Liver (tissue), 8 donors: ENCODE measurements at regions not wholly inside any gene's neighbourhood (a gene's known extent, or its start where the extent isn't known, plus 50 kb on each side); places are given as distances from the start of the nearest gene placed in this dataset.

ENCODE experiments used
- DNase-seq: peaks from one replicate; pipeline ENCODE4 v3.0.0-alpha.2; 2017; ENCODE audit warnings: low spot score
- H3K27ac ChIP-seq, 2 donors: one replicate each; pipeline ENCODE4 v1.7.0; 2013; ENCODE audit warnings: inconsistent platforms in 2 of 2, low read length in 2 of 2, control low read depth in 1 of 2, low read depth in 1 of 2, mild to moderate bottlenecking in 1 of 2
- H3K27me3 ChIP-seq, 4 donors: one replicate each; pipeline versions ENCODE4 v1.6.1 to v1.7.0; 2013; ENCODE audit warnings: low read length in 3 of 4, inconsistent platforms in 1 of 4, mild to moderate bottlenecking in 1 of 4, moderate library complexity in 1 of 4; ENCODE audit not compliant: control insufficient read depth in 4 of 4, insufficient read depth in 4 of 4
- H3K36me3 ChIP-seq, 4 donors: one replicate each; pipeline versions ENCODE4 v1.6.1 to v1.7.0; 2013; ENCODE audit warnings: low read length in 3 of 4, mild to moderate bottlenecking in 3 of 4, low read depth in 1 of 4, moderate library complexity in 1 of 4; ENCODE audit not compliant: control insufficient read depth in 4 of 4, insufficient read depth in 3 of 4
- H3K4me1 ChIP-seq, 4 donors: one replicate each; pipeline versions ENCODE4 v1.6.1 to v1.7.0; 2013; ENCODE audit warnings: low read length in 3 of 4, mild to moderate bottlenecking in 3 of 4, moderate library complexity in 1 of 4; ENCODE audit not compliant: control insufficient read depth in 4 of 4, insufficient read depth in 4 of 4
- H3K4me3 ChIP-seq, 3 donors: one replicate each; pipeline versions ENCODE4 v1.6.1 to v1.7.0; 2013; ENCODE audit warnings: low read length in 3 of 3, control low read depth in 1 of 3, low read depth in 1 of 3, mild to moderate bottlenecking in 1 of 3
- H3K9ac ChIP-seq, 2 donors: one replicate each; pipeline ENCODE4 v1.7.0; 2013; ENCODE audit warnings: low read length in 2 of 2, mild to moderate bottlenecking in 2 of 2, moderate library complexity in 2 of 2, control low read depth in 1 of 2, low read depth in 1 of 2
- H3K9me3 ChIP-seq, 4 donors: one replicate each; pipeline versions ENCODE4 v1.6.1 to v1.7.0; 2013; ENCODE audit warnings: low read length in 3 of 4; ENCODE audit not compliant: control insufficient read depth in 4 of 4
- EGR1 ChIP-seq, 2 donors: IDR thresholded peaks; 2 replicates each; pipeline ENCODE4 v1.6.1; 2016 to 2018; ENCODE audit warnings: antibody characterized with exemption in 2 of 2, low read depth in 2 of 2
- FOXA1 ChIP-seq: IDR thresholded peaks from 2 replicates; pipeline ENCODE4 v1.6.1; 2016; ENCODE audit warnings: antibody characterized with exemption
- FOXA2 ChIP-seq: IDR thresholded peaks from 2 replicates; pipeline ENCODE4 v1.6.1; 2016; ENCODE audit warnings: antibody characterized with exemption
- GABPA ChIP-seq, 2 donors: IDR thresholded peaks in 1 of 2; conservative IDR thresholded peaks in 1 of 2; 2 replicates each; pipeline ENCODE4 v1.6.1; 2016; ENCODE audit warnings: antibody characterized with exemption in 2 of 2, mild to moderate bottlenecking in 1 of 2, moderate library complexity in 1 of 2
- HNF4A ChIP-seq, 2 donors: conservative IDR thresholded peaks; 2 replicates each; pipeline ENCODE4 v1.6.1; 2016; ENCODE audit warnings: antibody characterized with exemption in 2 of 2, mild to moderate bottlenecking in 2 of 2
- HNF4G ChIP-seq: IDR thresholded peaks from 2 replicates; pipeline ENCODE4 v1.6.1; 2016; ENCODE audit warnings: antibody characterized with exemption
- JUND ChIP-seq, 2 donors: IDR thresholded peaks; 2 replicates each; pipeline ENCODE4 v1.6.1; 2016; ENCODE audit warnings: antibody characterized with exemption in 2 of 2
- NR2F2 ChIP-seq: IDR thresholded peaks from 2 replicates; pipeline ENCODE4 v1.6.1; 2016; ENCODE audit warnings: antibody characterized with exemption
- RAD21 ChIP-seq, 2 donors: IDR thresholded peaks; 2 replicates each; pipeline ENCODE4 v1.6.1; 2016; ENCODE audit warnings: antibody characterized with exemption in 2 of 2, mild to moderate bottlenecking in 2 of 2
- RXRA ChIP-seq, 2 donors: IDR thresholded peaks; 2 replicates each; pipeline ENCODE4 v1.6.1; 2017 to 2018; ENCODE audit warnings: antibody characterized with exemption in 2 of 2, mild to moderate bottlenecking in 1 of 2
- SP1 ChIP-seq: IDR thresholded peaks from 2 replicates; pipeline ENCODE4 v1.6.1; 2018; ENCODE audit warnings: antibody characterized with exemption, mild to moderate bottlenecking
- TAF1 ChIP-seq: conservative IDR thresholded peaks from 2 replicates; pipeline ENCODE4 v1.6.1; 2016; ENCODE audit warnings: antibody characterized with exemption, mild to moderate bottlenecking
- YY1 ChIP-seq: IDR thresholded peaks from 2 replicates; pipeline ENCODE4 v1.6.1; 2016; ENCODE audit warnings: antibody characterized with exemption, mild to moderate bottlenecking
- WGBS: extraction: QIAGEN DNeasy Blood & Tissue Kit; methylation state at CpG from one replicate; pipeline ENCODE4 v1.1.7; 2013; 5-methylcytosine and 5-hydroxymethylcytosine counted together
- TF ChIP-seq, protein P1 (sequence below): IDR thresholded peaks from 2 replicates; pipeline ENCODE4 v1.6.1; 2016; ENCODE audit warnings: antibody characterized with exemption
- TF ChIP-seq, protein P2 (sequence below): IDR thresholded peaks from 2 replicates; pipeline ENCODE4 v1.6.1; 2016; ENCODE audit warnings: antibody characterized with exemption, mild to moderate bottlenecking
- TF ChIP-seq, protein P3 (sequence below): fragments of 150-350 bp; IDR thresholded peaks from 2 replicates; pipeline ENCODE4 v1.5.1; 2017; ENCODE audit warnings: improper control_type of control experiment, low read depth, low read length; ENCODE audit not compliant: missing input control
- TF ChIP-seq, protein P4 (sequence below): IDR thresholded peaks from 2 replicates; pipeline ENCODE4 v1.6.1; 2016; ENCODE audit warnings: antibody characterized with exemption
- TF ChIP-seq, protein P5 (sequence below): IDR thresholded peaks from 2 replicates; pipeline ENCODE4 v1.6.1; 2016; ENCODE audit warnings: antibody characterized with exemption
- donor health status: healthy.
- donor health status: healthy.
- donor health status: healthy.
- donor health status: healthy.
- donor health status: healthy.

DNA sequence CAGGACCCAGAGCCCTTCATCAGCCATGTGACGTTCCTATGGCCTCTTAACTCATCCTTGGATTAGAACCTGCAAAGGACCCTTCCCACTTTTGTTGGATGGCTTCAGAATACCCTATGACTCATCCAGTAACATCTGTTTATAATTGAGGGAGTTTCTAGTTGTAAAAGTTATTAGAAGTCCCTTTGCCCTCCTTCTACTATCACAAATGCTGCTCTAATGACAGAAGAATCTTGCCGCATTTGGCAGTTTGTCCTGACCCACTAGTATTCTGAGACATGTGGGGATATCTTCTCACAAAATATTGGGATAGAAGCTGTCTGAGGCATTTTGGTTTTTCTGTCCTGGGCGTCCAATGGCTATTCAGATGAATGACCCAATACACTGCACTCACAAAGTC is 251.8 kb upstream of the TMEM72 start:
- no peaks in the 10 kb centered on the region for H3K4me1 ChIP-seq
- H3K9me3 ChIP-seq = no peaks in the 10 kb centered on the region
- no peaks in the 10 kb centered on the region for H3K27me3 ChIP-seq
- H3K9ac ChIP-seq = no peak overlapping the region
- no peak for DNase-seq
- no peaks in the 10 kb centered on the region for H3K36me3 ChIP-seq
- no peak overlapping the region for H3K27ac ChIP-seq
- 70% methylated on average over 3 of the region's 3 CpGs for WGBS
- TF ChIP-seq JUND (IDR thresholded peaks at IDR 0.05) = no peak
- TF ChIP-seq NR2F2 = no peak
- TF ChIP-seq FOXA2 = no peak
- TF ChIP-seq RAD21 (IDR thresholded peaks at IDR 0.05) = no peak
- no peak for TF ChIP-seq RXRA (IDR thresholded peaks at IDR 0.05)
- TF ChIP-seq, protein P1, sequence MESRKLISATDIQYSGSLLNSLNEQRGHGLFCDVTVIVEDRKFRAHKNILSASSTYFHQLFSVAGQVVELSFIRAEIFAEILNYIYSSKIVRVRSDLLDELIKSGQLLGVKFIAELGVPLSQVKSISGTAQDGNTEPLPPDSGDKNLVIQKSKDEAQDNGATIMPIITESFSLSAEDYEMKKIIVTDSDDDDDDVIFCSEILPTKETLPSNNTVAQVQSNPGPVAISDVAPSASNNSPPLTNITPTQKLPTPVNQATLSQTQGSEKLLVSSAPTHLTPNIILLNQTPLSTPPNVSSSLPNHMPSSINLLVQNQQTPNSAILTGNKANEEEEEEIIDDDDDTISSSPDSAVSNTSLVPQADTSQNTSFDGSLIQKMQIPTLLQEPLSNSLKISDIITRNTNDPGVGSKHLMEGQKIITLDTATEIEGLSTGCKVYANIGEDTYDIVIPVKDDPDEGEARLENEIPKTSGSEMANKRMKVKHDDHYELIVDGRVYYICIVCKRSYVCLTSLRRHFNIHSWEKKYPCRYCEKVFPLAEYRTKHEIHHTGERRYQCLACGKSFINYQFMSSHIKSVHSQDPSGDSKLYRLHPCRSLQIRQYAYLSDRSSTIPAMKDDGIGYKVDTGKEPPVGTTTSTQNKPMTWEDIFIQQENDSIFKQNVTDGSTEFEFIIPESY = no peak
- TF ChIP-seq, protein P2, sequence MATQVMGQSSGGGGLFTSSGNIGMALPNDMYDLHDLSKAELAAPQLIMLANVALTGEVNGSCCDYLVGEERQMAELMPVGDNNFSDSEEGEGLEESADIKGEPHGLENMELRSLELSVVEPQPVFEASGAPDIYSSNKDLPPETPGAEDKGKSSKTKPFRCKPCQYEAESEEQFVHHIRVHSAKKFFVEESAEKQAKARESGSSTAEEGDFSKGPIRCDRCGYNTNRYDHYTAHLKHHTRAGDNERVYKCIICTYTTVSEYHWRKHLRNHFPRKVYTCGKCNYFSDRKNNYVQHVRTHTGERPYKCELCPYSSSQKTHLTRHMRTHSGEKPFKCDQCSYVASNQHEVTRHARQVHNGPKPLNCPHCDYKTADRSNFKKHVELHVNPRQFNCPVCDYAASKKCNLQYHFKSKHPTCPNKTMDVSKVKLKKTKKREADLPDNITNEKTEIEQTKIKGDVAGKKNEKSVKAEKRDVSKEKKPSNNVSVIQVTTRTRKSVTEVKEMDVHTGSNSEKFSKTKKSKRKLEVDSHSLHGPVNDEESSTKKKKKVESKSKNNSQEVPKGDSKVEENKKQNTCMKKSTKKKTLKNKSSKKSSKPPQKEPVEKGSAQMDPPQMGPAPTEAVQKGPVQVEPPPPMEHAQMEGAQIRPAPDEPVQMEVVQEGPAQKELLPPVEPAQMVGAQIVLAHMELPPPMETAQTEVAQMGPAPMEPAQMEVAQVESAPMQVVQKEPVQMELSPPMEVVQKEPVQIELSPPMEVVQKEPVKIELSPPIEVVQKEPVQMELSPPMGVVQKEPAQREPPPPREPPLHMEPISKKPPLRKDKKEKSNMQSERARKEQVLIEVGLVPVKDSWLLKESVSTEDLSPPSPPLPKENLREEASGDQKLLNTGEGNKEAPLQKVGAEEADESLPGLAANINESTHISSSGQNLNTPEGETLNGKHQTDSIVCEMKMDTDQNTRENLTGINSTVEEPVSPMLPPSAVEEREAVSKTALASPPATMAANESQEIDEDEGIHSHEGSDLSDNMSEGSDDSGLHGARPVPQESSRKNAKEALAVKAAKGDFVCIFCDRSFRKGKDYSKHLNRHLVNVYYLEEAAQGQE = no peak
- TF ChIP-seq TAF1 = no peak
- no peak for TF ChIP-seq GABPA (IDR thresholded peaks at IDR 0.05 in 1 of 2, conservative IDR thresholded peaks at IDR 0.05 in 1 of 2)
- no peak overlapping the region for H3K4me3 ChIP-seq

DNA sequence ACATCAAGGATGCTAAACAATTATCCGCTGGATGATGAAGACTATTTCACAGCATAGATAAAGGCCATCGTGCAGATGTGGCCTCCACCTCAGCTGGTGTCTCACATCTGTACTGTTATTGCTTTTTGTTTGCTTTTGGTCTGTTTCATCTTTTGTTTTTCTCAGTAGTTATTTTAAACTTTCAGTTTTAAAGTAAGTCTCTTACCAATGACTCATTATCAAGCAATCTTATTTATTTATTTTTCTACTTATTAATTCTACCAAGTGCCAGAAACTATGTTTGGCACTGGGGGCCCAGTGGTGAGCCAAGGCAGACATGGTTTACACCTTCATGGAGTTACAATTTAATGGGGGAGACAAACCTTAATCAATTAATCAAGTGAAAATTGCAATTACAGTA is 250.9 kb upstream of the TMEM72 start:
- no peak overlapping the region for H3K9ac ChIP-seq
- WGBS = 72% methylated on average over 2 of the region's 2 CpGs
- TF ChIP-seq FOXA2 (no peak), TAF1 (no peak), EGR1 (IDR thresholded peaks at IDR 0.05; ENCODE audit: low read depth in 2 of 2) (no peak), RXRA (IDR thresholded peaks at IDR 0.05) (no peak), RAD21 (IDR thresholded peaks at IDR 0.05) (no peak), YY1 (no peak), HNF4G (no peak), FOXA1 (no peak), JUND (IDR thresholded peaks at IDR 0.05) (no peak), HNF4A (conservative IDR thresholded peaks at IDR 0.05) (no peak), GABPA (IDR thresholded peaks at IDR 0.05 in 1 of 2, conservative IDR thresholded peaks at IDR 0.05 in 1 of 2) (no peak), NR2F2 (no peak), SP1 (no peak)
- TF ChIP-seq, protein P2 = no peak
- TF ChIP-seq, protein P3, sequence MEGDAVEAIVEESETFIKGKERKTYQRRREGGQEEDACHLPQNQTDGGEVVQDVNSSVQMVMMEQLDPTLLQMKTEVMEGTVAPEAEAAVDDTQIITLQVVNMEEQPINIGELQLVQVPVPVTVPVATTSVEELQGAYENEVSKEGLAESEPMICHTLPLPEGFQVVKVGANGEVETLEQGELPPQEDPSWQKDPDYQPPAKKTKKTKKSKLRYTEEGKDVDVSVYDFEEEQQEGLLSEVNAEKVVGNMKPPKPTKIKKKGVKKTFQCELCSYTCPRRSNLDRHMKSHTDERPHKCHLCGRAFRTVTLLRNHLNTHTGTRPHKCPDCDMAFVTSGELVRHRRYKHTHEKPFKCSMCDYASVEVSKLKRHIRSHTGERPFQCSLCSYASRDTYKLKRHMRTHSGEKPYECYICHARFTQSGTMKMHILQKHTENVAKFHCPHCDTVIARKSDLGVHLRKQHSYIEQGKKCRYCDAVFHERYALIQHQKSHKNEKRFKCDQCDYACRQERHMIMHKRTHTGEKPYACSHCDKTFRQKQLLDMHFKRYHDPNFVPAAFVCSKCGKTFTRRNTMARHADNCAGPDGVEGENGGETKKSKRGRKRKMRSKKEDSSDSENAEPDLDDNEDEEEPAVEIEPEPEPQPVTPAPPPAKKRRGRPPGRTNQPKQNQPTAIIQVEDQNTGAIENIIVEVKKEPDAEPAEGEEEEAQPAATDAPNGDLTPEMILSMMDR = no peak
- TF ChIP-seq, protein P1 = no peak
- TF ChIP-seq, protein P4, sequence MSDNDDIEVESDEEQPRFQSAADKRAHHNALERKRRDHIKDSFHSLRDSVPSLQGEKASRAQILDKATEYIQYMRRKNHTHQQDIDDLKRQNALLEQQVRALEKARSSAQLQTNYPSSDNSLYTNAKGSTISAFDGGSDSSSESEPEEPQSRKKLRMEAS = no peak
- TF ChIP-seq, protein P5, sequence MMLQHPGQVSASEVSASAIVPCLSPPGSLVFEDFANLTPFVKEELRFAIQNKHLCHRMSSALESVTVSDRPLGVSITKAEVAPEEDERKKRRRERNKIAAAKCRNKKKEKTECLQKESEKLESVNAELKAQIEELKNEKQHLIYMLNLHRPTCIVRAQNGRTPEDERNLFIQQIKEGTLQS = no peak

More for the DNA sequence above, 250.9 kb upstream of the TMEM72 start:
- Histone ChIP-seq H3K27ac (no peak overlapping the region), H3K4me1 (no peaks in the 10 kb centered on the region), H3K27me3 (no peaks in the 10 kb centered on the region), H3K4me3 (no peak overlapping the region), H3K9me3 (no peaks in the 10 kb centered on the region), H3K36me3 (no peaks in the 10 kb centered on the region)
- no peak for DNase-seq
